ENCODE measurements at regions not wholly inside any gene's neighbourhood (a gene's known extent, or its start where the extent isn't known, plus 50 kb on each side); places are given as distances from the start of the nearest gene placed in this dataset.

DNA sequence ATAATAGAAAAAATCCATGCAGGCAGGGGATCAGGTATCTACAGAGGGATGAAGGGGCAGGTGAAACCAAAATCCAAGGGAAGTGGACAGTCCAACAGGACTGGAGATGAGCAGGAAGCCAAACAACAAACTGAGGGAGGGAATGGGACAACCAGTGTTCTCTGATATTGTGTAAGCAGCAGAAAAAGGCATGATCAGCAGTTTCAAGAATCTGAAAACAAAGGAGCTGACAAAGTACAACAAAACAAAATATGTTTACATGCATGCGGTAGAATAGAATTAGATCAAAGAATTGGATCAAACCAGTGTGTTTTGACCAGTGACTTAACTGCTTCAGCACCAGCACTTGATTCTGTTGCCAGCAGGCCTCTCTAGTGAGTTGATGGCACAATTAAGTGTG is 729.7 kb downstream of the RFPL4B start:
- Mint-ChIP-seq H3K27ac (no peak overlapping the region), H3K36me3 (ENCODE audit: low read depth) (no peaks in the 10 kb centered on the region), H3K4me1 (no peaks in the 10 kb centered on the region), H3K27me3 (ENCODE audit: insufficient read depth, low read depth, poor library complexity) (no peaks in the 10 kb centered on the region), H3K4me3 (no peak overlapping the region), H3K9me3 (no peaks in the 10 kb centered on the region)
- Histone ChIP-seq H3K79me2 (replicated peaks; ENCODE audit: insufficient read depth) (no peaks in the 10 kb centered on the region), H4K20me1 (replicated peaks; ENCODE audit: insufficient read depth) (no peaks in the 10 kb centered on the region), H3K4me3 (no peak overlapping the region), H3K9me2 (ENCODE audit: insufficient read depth) (no peaks in the 10 kb centered on the region), H3K4me2 (no peak overlapping the region), H3K27ac (ENCODE audit: low read depth) (no peak overlapping the region), H2AFZ (no peak overlapping the region), H3K27me3 (ENCODE audit: insufficient read depth) (no peaks in the 10 kb centered on the region), H3F3A (replicated peaks; ENCODE audit: low read depth) (no peaks in the 10 kb centered on the region), H3K4me1 (ENCODE audit: insufficient read depth) (no peaks in the 10 kb centered on the region), H3K36me3 (ENCODE audit: insufficient read depth) (no peaks in the 10 kb centered on the region)
- ATAC-seq (no peak), DNase-seq (ENCODE audit: low spot score) (no peak)
- no peak for TF ChIP-seq ZNF331 (CRISPR knock-in tag; IDR thresholded peaks at IDR 0.05; ENCODE audit: low read depth)
- TF ChIP-seq ZNF114 (CRISPR knock-in tag; IDR thresholded peaks at IDR 0.05) = no peak
- TF ChIP-seq POLR2AphosphoS5 (IDR thresholded peaks at IDR 0.05; ENCODE audit: low read depth) = no peak
- TF ChIP-seq JUNB (IDR thresholded peaks at IDR 0.05; ENCODE audit: unreplicated experiment) = no peak
- no peak for TF ChIP-seq NANOG (IDR thresholded peaks at IDR 0.05; ENCODE audit: borderline replicate concordance)
- TF ChIP-seq ZNF462 (CRISPR knock-in tag; IDR thresholded peaks at IDR 0.05) = no peak
- no peak for TF ChIP-seq ETS1 (IDR thresholded peaks at IDR 0.05)
- TF ChIP-seq, protein P1, sequence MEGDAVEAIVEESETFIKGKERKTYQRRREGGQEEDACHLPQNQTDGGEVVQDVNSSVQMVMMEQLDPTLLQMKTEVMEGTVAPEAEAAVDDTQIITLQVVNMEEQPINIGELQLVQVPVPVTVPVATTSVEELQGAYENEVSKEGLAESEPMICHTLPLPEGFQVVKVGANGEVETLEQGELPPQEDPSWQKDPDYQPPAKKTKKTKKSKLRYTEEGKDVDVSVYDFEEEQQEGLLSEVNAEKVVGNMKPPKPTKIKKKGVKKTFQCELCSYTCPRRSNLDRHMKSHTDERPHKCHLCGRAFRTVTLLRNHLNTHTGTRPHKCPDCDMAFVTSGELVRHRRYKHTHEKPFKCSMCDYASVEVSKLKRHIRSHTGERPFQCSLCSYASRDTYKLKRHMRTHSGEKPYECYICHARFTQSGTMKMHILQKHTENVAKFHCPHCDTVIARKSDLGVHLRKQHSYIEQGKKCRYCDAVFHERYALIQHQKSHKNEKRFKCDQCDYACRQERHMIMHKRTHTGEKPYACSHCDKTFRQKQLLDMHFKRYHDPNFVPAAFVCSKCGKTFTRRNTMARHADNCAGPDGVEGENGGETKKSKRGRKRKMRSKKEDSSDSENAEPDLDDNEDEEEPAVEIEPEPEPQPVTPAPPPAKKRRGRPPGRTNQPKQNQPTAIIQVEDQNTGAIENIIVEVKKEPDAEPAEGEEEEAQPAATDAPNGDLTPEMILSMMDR (conservative IDR thresholded peaks at IDR 0.05; ENCODE audit: low read depth in 2 of 2) = no peak
